Iris pigment epithelial cell (primary cell): ENCODE measurements at regions not wholly inside any gene's neighbourhood (a gene's known extent, or its start where the extent isn't known, plus 50 kb on each side); places are given as distances from the start of the nearest gene placed in this dataset.
"Not testable (repeated sequence)": the region's sequence is repeated elsewhere in the genome, so short reads cannot be mapped to it uniquely, and the experiment has no call there.

Experiments
- DNase-seq: peaks from one replicate; pipeline ENCODE4 v3.0.0-alpha.2; 2011; ENCODE audit warnings: low read depth

DNA sequence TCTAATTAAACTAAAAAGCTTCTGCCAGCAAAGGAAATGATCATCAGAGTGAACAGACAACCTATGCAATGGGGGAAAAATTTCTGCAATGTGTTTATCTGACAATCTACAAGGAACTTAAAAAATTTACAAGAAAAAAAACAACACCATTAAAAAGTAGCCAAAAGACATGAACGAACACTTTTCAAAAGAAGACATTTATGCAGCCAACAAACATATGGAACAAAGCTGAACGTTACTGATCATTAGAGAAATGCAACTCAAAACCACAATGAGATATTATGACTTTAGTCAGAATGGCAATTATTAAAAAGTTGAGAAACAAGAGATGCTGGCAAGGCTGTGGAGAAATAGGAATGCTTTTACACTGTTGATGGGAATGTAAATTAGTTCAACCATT lies 530.4 kb upstream of the DAB2 start:
- no peak for DNase-seq

DNA sequence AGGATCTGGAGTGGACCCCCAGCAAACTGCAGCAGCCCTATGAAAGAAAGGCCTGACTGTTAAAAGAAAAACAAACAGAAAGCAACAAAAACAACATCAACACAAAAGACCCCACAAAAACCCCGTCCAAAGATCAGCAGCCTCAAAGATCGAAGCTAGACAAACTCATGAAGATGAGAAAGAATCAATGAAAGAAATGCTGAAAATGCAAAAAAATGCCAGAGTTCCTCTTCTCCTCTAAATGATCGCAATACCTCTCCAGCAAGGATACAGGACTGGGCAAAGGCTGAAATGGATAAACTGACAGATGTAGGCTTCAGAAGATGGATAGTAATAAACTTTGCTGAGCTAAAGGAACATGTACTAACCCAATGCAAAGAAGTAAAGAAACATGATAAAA lies 526.3 kb upstream of the DAB2 start:
- no peak for DNase-seq

DNA sequence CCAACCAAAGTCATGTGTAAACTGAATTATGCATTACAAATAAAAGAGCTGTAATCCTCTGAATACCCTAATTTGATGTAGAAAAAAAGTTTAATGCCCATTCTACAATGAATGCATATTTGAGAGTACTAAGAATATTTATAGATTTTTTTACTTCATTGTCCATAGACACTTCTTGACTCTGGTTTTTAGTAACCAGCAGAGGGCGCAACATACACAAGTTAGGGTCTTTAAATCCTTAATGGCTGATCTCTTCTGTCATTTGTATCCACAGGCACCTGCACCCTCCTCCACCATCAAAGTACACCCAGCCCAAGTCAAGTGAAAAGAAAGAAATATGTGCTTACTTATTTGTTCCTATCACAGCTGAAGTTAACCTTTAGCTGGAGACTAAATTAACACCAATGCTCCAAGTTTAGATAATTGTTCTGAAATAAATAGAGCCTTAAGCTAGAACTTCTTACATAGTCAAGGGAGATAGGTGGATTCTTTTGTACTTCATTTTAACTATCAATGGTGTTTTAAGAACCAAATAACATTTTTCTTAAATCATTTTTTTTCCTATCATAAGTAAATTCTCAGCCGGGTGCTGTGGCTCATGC lies 524.2 kb upstream of the DAB2 start:
- DNase-seq, result peak; percentile 78

DNA sequence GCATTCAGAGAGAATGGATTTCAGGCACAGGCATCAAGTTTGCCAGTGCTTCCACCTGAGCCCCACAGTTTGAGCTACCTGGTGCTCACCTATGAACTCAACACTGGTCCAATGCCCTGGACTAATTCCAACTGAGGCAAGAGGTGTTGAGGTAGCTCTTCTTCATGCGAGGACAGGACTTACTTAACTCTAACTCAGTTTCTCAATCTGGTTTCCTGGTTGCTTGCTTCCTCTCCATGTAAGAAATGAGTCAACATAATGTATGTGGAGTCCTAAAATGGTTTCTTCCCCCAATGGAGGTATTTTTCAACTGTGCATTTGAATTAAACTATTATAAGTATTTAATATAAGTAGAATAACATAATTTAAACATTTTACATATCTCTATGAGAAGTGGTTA lies 523.6 kb upstream of the DAB2 start:
- no peak for DNase-seq

DNA sequence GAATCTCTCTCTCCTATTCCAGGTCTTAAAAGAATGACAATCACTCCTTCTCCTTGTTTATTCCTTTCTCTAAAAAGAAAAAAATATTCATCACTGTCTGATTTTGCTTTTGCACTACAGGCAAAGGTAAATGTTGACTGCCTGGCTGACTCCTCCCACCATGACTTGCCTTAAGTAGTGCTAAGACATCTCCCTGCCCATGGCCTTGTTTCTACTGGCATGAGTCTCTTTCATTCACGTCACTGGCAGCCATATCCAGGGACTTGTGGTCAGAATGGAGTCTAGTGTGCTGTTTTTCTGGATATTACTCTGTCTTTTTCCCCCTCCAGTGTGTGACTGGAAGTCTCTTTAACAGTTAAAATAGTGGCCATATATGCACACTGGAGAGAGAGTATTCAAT lies 522.9 kb upstream of the DAB2 start:
- DNase-seq, result peak; percentile 36

DNA sequence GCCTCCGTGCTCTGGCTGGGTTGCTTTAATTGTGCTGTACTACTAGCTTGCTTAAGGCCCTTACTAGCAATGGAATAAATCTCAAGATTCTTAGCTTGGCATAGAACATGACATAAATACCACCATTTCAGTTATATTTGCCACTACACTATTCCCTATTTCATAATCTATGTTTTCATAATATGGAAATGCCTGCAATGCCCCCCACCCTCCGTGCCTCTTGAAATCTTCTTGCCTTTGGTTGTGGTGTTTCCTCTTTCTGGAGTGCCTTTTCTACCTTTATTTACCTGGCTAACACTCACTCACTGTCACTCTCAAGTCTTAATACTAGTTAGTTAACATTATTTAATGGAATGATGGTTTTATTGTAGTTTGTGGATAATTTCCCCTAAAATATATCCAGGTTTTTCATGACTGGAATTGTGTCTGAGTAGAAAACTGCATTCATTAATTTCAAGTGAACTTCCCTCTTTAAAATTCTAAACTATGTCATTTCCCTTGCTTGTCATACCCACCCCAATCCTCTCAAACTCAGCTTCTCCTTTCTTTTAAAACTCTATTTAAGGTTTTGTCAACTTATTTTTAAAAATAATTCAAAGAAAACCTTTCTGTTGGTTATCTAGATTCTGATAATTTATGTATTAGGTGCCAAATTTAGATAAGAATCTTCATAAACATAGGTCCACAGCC lies 521.7 kb upstream of the DAB2 start:
- DNase-seq, result no peak

DNA sequence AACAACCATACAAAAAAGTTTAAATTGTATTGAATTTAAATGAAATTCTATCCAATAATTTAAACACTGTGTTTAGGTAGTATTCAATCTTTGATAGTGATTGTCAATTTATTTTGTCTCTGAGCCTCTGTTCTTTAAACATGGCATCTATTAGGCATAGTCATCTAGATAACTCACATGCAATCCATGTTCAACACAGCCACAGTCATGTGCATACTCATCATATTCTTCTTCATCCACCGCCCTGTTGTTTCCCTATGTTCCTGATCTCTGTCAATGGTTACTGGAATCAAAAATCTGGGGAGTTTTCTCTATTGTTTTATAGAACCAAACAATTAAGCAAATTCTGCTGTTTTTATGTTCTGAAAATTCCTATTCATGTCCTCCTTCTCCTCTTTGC lies 521.1 kb upstream of the DAB2 start:
- no peak for DNase-seq

DNA sequence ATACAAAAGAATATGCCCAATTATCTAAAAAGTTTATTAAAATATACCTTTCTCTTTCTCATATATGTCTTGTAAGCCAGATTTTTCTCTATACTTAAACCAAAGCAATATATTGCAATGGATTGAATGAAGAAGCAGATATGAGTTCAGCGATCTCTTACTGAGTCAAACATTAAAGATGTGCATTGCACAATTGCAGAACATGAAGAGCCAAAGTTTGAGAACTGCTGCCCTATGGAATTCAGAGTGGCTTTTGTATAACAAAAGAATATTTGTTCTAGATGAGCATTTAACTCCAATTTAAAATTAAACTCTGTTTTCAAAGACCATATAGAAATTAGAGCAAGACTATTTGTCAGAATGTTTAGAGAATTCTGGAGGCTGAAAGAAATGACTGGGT lies 519.0 kb upstream of the DAB2 start:
- DNase-seq, result peak; percentile 78

DNA sequence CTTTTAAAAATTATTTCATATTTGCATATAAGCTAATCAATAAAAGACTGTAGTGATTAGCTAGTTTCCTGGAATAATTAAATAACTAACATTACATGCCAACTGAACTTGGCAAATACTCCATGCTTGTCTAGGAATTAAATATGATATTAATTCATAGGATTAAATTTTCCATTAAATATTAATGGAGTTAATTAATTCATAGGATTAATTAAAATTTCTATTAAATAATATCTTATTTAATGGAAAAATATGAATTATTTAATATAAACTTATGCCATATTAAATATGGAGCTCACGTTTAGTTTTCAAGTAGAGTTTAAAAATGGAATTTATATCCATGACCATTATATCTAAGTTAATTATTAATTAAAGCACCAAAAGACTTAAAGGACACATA lies 517.8 kb upstream of the DAB2 start:
- DNase-seq, result no peak

DNA sequence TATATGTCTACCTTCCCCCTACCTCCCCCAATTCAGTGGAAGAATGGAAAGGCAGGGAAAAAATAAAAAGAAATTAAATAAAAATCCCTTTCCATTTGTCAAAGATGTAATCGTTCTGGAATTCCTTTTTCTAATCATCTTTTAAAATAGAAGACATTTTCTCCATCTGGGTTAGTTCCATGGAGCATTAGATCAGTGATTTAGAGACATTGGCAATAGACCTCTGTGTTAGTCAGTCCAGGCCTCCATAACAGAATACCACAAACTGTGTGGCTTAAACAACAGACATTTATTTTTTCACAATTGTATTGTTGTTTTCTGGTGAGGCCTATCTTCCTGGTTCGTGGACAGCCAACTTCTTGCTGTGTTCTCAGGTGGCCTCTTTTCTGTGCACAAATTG lies 516.6 kb upstream of the DAB2 start:
- DNase-seq, result no peak

DNA sequence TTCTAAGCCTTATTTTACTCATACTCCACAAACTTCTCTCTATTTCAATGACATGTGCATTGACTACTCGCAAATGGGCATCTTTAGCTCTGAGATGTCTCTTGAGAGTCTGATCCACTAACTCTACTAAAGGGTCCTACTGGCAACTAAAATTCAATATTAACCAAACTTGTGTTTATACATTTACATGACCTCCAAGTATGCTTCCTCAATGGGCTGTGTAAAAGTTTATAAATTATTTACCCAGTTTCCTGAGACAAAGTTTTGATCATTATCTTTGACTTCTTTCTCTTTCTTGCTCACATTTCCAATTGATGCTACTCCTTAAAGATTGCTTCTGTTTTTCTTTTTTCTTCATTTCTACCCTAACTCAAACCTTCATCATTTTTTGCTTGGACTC lies 510.1 kb upstream of the DAB2 start:
- no peak for DNase-seq

DNA sequence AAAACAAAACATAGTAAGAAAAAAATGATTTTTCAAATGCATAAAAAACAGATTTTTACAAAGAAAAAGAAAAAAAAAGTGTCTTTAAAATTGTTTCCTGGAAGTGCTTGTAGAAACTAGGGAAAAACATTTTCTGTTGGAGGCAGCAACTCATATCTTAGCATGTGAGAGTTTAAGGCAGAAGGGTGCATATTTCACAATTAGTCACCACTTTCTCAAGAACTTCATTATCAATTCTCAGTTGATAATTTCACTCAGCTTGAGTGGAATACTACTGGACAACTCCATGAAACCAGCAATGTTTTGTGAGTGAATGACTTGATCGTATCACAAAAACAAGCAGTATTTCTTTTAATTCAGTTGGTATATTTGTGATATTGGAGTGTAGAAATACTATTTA lies 508.3 kb upstream of the DAB2 start:
- no peak for DNase-seq

DNA sequence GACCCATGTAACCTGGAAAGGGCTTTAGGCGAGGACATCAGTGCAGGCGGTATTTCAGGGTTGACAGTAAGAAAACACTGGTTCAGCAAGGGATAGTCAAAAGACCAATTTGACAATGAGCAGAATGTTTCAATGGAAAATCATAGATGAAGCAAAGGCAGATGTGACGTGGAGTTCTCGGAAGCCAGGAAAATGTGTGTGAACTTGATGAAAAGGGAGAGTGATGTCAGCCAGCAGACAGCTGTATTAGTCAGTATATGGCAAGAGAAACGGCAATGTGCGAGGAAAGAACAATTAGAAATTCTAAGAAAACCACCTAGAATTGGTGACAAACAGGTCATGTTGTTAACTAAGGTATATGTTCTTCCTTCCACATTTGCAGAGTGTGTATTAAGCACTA lies 503.9 kb upstream of the DAB2 start:
- no peak for DNase-seq

DNA sequence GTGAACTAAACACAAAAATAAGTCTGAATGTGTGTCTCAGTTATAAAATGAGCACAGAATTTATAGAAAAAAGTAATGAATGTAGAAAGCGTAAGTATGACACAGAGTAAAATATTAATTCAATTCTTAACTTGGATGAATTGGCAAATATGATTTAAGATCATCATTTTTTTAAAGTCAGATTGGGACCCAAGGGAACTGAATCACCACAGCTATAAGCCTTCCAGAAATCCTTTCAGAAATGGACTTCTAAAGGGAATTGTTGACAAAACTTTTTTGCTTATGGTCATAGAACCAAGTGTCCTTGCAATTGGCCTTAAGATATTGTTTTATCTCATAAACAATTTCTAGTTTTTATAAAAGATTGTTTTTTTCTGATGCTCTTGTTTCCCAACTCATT lies 495.1 kb upstream of the DAB2 start:
- DNase-seq, result no peak

DNA sequence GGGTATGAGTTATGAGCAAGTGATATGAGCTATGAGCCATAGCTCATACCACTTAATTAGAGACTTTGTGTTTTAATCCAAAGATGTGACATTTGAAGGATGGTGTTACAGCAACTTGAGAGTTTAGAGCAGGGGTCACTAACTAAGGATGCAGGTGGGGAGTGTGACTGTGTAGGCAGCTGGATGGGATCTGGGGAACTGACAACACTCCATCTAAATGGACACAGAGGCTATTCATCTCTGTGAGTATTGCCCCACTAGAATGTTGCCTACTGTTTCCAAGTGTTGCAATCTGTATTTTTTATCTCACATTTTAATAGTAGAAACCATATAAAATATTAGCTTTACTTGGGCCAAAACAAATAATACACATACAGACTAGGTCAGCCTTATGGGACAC lies 488.1 kb upstream of the DAB2 start:
- DNase-seq, result no peak

DNA sequence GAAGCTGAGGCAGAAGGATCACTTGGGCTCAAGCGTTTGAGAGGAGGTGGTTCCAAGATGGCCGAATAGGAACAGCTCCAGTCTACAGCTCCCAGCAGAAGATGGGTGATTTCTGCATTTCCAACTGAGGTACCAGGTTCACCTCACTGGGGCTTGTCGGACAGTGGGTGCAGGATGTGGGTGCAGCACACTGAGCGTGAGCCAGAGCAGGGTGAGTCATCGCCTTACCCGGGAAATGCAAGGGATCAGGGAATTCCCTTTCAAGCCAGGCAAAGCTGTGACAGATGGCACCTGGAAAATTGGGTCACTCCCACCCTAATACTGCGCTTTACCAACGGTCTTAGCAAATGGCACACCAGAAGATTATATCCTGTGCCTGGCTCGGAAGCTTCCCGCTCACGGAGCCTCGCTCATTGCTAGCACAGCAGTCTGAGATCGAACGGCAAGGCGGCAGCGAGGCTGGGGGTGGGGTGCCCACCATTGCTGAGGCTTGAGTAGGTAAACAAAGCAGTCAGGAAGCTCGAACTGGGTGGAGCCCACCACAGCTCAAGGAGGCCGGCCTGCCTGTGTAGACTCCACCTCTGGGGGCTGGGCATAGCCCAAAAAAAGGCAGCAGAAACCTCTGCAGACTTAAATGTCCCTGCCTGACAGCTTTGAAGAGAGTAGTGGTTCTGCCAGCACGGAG lies 482.6 kb upstream of the DAB2 start:
- DNase-seq, result not testable (repeated sequence)

DNA sequence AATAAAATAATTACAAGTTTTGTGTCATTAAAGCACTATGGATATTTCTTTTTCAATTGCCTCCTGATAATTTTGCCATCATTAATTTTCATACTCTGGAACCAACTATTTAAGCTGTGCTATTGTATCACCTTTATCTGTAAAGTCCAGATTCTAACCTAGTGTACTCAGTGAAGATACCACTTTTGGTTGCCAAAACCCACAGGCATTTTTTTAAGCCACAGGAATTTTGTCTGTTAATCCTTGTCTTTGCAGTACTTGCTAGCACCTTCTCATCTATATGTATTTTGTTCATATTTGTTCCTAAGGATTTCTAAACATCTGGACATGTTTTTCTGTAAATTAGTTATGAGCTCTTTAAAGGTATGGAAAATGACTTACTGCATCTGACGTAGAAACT lies 481.4 kb upstream of the DAB2 start:
- DNase-seq, result peak; percentile 83

DNA sequence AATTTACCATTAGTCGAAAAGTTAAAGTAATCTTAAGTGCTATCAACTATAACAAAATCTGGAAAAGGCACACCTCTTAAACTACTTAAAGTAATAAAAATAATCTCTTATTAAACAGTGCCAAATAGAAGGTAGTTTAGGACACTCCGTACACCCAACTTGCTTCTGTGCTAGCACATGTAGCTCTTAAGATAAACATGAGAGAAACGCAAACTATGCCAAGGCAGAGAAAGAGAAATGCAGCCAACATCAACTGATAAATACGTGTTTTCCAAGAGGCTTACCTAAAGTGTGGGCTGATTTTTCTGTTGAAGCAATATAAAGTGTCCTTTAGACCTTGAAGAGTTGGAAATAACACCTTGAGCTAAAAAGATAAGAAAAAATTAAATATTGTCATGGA lies 480.6 kb upstream of the DAB2 start:
- DNase-seq, result peak; percentile 66

DNA sequence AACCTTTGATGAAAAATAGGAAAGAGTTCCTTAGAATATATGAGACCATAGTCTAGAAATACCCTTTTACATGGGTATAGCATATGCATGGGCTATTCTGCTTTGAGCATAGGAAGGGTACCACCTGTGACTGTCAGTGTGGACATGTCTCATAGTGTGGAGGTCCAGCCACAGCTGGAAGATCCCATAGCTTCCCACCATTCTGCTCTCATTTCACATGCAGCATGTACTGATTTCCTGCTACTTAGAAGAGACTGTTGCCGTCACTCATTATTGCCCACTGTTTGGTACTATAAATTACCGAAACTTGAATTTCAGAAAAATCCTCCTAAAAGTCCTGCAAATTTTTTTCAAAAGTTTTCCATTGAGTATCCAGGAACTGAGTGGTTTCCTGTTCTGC lies 477.8 kb upstream of the DAB2 start:
- DNase-seq, result no peak

DNA sequence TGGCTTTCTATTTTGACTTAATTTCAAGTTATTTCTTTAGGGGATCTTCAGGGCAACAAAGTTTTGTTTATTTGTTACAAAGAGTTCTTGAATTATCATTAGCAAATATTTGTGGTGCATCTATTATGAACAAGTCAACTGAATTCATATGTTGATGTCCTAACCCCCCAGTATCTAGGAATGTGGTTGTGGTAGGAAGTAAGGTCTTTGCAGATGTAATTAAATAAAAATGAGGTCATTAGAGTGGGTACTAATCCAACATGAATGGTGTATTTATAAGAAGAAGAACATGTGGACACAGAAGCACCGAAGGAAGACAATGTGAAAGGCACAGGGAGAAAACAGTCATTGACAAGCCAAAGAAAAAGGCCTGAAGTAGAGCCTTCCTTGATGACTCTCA lies 474.0 kb upstream of the DAB2 start:
- DNase-seq, result peak; percentile 41

DNA sequence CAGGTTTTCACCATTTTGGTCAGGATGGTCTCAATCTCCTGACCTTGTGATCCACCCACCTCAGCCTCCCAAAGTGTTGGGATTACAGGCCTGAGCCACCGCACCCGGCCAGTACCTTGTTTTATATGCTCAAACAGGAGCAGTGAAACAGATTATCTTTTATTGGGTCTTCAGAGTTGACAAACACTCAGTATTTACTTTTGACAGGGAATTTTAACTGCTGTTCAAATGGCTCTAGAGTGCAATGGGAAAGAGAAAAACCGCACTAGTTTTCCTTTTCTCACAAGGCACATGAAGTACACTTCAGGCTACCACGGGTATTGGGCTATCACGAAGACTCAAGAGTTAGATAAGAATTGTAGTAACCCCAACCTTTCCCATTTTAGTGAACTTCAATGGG lies 471.9 kb upstream of the DAB2 start:
- no peak for DNase-seq

DNA sequence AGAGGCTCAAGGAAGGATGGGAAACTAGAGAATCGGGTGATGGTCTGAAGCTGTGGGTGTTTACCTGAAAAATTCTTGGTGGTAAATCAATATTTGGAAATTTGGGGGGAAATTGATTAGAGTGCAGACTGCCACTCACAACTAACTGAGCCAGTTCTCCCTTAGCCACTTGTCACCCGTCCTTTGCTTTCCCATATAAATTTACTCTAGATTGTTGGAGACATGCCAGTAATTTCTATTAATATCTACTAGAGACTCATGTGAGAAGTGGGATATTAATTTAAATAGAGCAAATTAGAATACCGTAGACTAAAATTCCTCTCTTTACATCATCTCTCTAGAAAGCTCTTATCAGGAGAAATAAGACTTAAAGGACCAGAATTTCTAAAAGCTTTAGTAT lies 471.3 kb upstream of the DAB2 start:
- DNase-seq, result no peak

DNA sequence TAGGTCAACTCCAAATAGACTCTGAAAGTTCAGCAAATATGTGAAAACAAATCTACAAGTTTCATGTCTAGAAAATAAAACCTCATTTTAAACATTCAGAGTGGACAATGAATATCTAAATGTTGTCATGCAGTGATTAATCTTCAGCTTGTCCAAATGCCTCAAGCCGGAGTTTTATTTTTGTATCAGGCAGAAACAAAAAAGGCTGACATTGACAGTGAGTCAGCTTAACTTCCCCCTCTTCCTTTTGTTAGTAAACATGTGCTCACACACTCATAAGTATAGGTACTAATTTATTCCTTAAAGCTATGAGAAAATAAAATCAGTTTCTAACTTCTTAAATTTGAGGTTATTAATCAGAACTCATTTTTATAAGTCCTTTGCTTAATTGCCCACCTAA lies 467.9 kb upstream of the DAB2 start:
- peak; percentile 69 for DNase-seq

DNA sequence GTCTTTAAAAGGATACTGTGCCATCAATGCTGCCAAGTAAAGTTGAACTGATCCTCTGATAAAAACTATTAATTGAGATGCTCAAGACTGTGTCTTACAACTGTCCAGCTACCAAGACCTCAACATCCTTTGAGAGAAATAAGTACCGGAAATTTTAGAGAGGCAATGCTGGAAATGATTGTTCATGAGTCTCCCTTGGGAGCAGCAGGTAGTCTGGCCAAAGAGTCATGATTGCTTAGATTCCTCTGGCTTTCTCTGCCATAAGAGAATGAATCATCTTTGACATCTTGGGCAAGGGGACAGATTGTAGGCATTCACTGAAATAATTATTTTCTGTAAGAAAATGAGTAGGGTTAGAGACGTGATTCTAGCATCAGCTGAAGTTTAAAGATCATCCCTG lies 466.6 kb upstream of the DAB2 start:
- DNase-seq, result peak; percentile 65
